ENCODE measurements at regions not wholly inside any gene's neighbourhood (a gene's known extent, or its start where the extent isn't known, plus 50 kb on each side); places are given as distances from the start of the nearest gene placed in this dataset.

DNA sequence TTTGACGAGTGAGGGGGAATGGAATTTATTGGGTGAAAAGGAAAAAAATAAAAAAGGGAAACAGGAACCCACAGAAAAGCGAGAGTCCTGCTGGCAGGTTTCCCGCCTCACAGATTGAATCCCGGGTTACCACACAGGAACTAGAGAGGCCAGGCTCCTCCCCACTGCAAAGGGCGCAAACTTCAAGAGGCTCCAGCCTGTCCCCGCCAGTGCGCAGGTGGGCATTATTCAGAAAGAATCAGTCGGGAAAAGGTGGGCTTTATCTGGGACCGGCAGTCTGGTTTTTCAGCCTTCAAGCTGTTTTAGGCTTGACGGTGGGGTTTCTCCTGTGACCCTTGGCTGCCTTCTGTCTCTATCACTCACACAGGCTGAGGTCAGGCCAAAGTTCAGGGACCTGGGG is 1496.8 kb downstream of the RPA4 start:
- DNase-seq: no peak

GRCh38 chrX:98398542-98398941 is 1514.8 kb downstream of the RPA4 start:
- DNase-seq: no peak

DNA sequence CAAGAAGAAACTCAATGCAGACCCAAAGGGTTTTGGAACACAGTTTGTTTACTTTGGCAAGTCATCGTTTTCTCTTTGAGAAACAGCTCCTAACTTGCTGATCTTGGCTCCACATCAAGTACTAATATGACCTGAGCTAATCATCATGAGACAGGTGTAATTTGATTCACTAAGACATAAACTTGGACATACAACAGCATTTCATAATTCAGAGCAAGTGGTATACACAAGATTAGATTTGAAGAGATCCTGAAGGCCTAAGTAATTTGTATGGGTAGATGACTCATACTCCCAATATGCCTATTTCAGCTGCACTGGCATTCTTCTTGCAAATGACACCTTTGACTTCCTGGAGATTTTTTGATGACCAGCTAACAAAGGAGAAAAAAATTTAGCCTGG is 1521.7 kb downstream of the RPA4 start:
- no peak for DNase-seq

- no peak for DNase-seq
Measured at GRCh38 chrX:98407584-98407983, 1523.9 kb downstream of the RPA4 start.

- no peak for DNase-seq
Measured at GRCh38 chrX:98409867-98410266, 1526.2 kb downstream of the RPA4 start.

DNA sequence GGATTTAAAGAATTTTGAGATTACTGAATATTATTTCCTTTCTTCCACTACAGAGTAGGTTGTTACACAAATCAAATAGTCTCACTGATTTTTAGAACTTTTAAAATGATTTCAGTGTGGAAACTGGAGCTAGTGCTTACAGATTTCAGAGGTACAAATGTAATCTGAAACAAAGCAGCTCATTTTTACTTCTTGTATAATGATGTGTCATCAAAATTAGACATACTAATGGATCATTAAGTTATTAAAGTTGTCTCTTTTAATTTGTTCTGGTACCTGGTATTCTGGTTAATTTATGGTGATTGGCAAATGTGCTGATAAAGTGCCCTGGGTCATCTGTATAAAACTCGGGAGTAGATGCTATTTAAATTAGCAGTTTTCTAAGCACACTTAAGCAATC is 1528.3 kb downstream of the RPA4 start:
- no peak for DNase-seq

GRCh38 chrX:98422536-98422935 is 1538.8 kb downstream of the RPA4 start:
- no peak for DNase-seq

DNA sequence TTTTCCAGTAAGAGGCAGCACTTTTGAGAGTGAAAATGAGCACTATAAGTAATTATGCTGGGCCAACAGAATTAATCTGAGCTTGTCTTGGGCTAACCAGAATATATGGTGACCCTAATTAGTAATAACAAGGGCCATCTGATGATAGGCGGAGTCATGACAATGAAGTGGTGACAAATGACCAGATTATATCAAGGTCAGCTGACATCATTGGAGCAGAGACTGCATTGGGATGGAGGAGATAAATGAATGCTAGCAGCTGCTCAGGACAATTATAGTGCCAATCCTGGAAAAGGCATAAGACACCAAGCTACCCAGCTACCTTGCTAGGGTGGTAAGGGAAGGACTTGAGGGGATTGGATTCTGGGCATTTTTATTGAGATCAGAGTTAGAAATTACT is 1548.7 kb downstream of the RPA4 start:
- no peak for DNase-seq

GRCh38 chrX:98448524-98448923 is 1564.8 kb downstream of the RPA4 start:
- no peak for DNase-seq

- no peak for DNase-seq
Measured at GRCh38 chrX:98452456-98452855, 1568.7 kb downstream of the RPA4 start.

GRCh38 chrX:98459669-98460068 is 1576.0 kb downstream of the RPA4 start:
- no peak for DNase-seq

DNA sequence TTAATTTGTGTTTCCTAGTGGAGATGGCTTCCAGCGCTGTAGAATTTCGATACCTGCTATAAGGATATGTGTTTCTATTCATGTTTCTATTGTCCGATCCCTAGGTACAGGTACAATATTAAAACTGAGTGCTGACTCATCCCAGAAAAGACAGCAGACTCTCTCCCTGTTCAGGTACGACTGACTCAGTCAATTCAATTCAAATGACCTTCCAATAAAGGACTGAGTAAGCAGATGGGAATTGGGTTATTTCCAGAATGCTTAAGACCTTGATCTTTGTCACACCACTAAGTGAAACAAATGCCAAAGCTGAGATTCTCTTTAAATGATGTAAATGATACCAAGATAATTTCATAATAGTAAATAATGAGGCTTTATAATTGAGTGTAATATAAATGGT is 1596.9 kb downstream of the RPA4 start:
- no peak for DNase-seq

GRCh38 chrX:98481636-98482035 is 1597.9 kb downstream of the RPA4 start:
- DNase-seq: no peak

DNA sequence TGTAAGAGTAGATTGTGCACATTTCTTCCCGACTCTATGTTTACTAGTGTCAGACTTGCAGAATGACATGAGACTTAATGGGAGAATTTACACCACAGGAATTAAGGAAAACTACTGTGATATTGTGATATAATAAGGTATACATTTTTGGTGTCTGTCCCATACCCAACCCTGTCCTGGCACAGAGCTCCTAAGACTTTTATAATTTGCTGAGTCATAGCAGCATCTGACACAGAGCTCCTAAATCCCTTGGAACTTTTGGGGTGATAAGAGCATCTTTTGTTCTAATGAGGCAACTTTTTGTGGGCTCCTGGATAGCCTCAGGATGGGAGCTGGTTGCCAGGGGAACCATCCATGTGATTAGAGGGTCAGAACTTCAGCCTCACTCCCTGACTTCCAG is 1607.0 kb downstream of the RPA4 start:
- DNase-seq: no peak

- DNase-seq: no peak
Measured at GRCh38 chrX:98501426-98501825, 1617.7 kb downstream of the RPA4 start.

GRCh38 chrX:98506907-98507306 is 1623.2 kb downstream of the RPA4 start:
- DNase-seq: no peak

DNA sequence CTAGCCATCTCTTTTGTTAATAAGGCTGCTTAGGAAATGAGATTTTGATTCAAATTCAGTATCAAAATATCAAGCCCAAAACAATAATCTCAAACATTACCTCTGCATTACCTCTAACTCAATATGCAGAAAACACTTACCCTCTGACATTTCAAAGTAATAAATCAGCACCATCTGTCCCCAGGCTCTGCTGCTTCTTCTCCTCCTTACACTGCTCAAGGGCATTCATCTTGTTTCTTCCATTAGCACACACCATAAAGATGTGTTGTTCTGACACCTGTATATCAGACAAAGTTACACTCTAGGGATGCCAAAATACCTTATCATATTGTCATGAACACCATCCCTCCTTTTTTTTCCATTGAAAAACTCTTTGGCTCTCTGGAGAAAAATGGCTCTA is 1630.3 kb downstream of the RPA4 start:
- DNase-seq: no peak

GRCh38 chrX:98516120-98516519 is 1632.4 kb downstream of the RPA4 start:
- DNase-seq: no peak

- no peak for DNase-seq
Measured at GRCh38 chrX:98523026-98523425, 1639.3 kb downstream of the RPA4 start.

DNA sequence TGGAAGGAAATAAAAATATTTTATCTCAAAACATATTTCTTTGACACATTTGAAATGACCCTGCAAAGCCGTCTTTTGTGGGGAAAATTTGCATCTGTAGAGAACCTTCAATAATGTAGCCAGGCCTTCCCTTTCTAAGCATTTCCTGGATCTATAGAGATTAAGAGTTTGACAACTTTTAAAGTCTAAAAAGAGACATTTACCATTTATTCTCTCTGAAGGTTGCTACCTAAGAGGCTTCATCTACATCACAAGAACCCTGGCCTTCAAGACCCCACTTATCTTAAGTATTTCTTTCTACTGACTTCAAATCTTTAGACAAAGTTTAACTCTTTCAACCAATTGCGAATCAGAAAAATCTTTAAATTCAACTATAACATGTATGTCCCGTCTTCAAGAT is 1639.8 kb downstream of the RPA4 start:
- no peak for DNase-seq

- no peak for DNase-seq
Measured at GRCh38 chrX:98548519-98548918, 1664.8 kb downstream of the RPA4 start.

DNA sequence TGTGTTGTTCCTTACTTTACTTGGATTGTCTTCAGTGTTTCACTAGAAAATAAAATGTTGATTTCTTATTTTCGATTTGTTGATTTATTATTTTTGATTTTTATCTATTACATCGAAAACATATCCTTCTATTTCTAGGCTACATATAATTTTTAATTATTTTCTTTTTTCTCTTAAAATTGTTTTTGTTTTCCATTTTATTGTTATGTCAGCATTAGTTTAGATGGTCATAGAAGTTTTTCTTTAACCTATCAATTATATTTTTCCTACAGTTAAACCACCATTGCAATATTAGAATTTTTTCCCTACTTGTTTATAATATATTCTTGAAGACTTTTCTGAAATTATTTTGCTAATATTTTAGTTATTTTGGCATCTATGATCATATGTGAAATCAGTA is 1685.1 kb downstream of the RPA4 start:
- DNase-seq: no peak

DNA sequence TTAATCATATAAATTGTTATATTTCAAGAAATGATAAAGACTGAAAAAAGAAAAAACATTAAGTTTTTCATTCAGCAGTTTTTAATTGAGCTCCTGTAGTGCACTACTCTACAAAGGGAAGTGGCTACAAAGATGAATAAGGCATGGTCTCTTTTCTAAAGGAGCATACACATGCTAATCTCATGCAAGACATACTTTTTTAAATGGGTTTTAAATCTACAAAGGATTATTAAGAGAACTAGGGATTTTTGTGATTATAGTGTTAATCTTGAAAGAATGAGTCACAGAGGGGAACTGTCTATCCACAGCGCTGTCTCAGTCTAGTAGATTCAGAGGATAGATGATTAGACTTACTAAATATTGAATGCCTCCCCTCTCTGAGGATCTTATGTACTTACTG is 1722.2 kb downstream of the RPA4 start:
- DNase-seq: no peak

- DNase-seq: no peak
Measured at GRCh38 chrX:98607739-98608138, 1724.0 kb downstream of the RPA4 start.

GRCh38 chrX:98627645-98628044 is 1743.9 kb downstream of the RPA4 start:
- no peak for DNase-seq

GRCh38 chrX:98637451-98637850 is 1753.7 kb downstream of the RPA4 start:
- DNase-seq: no peak

All from activated CD4-positive, alpha-beta T cell treated with anti-CD3 and anti-CD28 coated beads, Interleukin-2, amount 50 U/mL, for 48 hours (primary cell).